T-helper 17 cell (primary cell): ENCODE measurements at regions not wholly inside any gene's neighbourhood (a gene's known extent, or its start where the extent isn't known, plus 50 kb on each side); places are given as distances from the start of the nearest gene placed in this dataset.
"Not testable (repeated sequence)": the region's sequence is repeated elsewhere in the genome, so short reads cannot be mapped to it uniquely, and the experiment has no call there.

Experiments used
- ATAC-seq: fragments of 150-1000 bp; cut with Tn5 transposase; 2 replicates; pipeline ENCODE4 v1.10.0; 2021; ENCODE audit warnings: mild to moderate bottlenecking, moderate library complexity
- DNase-seq, 3 donors: peaks; one replicate each; pipeline versions ENCODE4 v3.0.0 to v3.0.0-alpha.2; 2020 to 2021
- H3K9me3 ChIP-seq: one replicate; pipeline ENCODE4 v1.7.0; 2013; ENCODE audit warnings: low read length, mild to moderate bottlenecking; ENCODE audit not compliant: control insufficient read depth, poor library complexity, severe bottlenecking
- H3K27ac Mint-ChIP-seq: one replicate; pipeline ENCODE4 v1.8.0; 2022; ENCODE audit warnings: mild to moderate bottlenecking, moderate library complexity, mixed read lengths
- H3K27me3 Mint-ChIP-seq: one replicate; pipeline ENCODE4 v1.8.0; 2022; ENCODE audit warnings: mixed read lengths
- H3K36me3 Mint-ChIP-seq: one replicate; pipeline ENCODE4 v1.8.0; 2022; ENCODE audit warnings: low read depth, mixed read lengths
- H3K4me1 Mint-ChIP-seq: one replicate; pipeline ENCODE4 v1.8.0; 2022; ENCODE audit warnings: mild to moderate bottlenecking, mixed read lengths
- H3K4me3 Mint-ChIP-seq: one replicate; pipeline ENCODE4 v1.8.0; 2022; ENCODE audit warnings: mild to moderate bottlenecking, moderate library complexity, mixed read lengths

GRCh38 chr7:68399991-68400590, 1198.2 kb upstream of the AUTS2 start:
- Mint-ChIP-seq H3K4me1 (no peaks in the 10 kb centered on the region), H3K36me3 (no peaks in the 10 kb centered on the region), H3K27ac (no peak overlapping the region), H3K4me3 (no peak overlapping the region), H3K27me3 (no peaks in the 10 kb centered on the region)
- H3K9me3 ChIP-seq, result no peaks in the 10 kb centered on the region
- no peak for ATAC-seq
- DNase-seq, result no peak

DNA sequence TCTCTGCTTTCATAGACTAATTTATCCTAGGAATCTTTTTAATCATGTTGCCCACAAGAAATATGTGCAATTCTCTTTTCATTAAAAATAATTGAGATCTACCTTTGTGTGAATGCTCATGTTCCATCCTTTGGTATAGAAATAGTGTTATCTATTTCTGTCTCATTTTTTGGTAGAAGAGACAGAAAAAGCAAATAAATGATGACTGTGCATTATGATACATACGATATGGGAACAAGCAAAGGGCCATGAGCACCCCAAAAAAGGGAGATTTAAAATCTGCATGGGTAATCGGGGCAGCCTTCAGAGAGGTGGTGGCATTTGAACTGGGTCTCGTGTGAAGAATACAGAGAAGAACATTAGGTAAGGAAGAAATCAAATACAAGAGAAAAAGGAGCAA, 1197.5 kb upstream of the AUTS2 start:
- no peak for ATAC-seq
- H3K9me3 ChIP-seq, result no peaks in the 10 kb centered on the region
- DNase-seq, result no peak
- Mint-ChIP-seq H3K4me3 (no peak overlapping the region), H3K27me3 (no peaks in the 10 kb centered on the region), H3K27ac (no peak overlapping the region), H3K4me1 (no peaks in the 10 kb centered on the region), H3K36me3 (no peaks in the 10 kb centered on the region)

DNA sequence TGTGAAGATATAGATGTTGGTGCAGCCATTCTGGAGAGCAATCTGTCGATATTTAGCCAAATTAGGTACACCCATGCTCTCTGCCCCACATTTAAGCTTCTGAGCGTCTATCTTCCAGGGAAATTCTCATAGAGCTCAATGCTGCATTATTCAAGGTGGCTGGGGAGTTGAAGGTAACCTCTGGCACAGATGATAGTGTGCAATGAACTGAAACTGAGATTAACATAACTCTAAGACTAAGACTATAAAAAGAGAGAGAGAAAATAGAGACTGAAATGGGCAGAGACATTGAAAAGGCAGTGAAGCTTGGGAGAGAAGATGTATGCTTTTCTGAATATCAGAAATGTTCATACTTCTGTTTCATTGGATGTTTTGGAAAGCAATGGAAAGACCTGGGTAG, 1197.0 kb upstream of the AUTS2 start:
- ATAC-seq (no peak), DNase-seq (no peak)
- Mint-ChIP-seq H3K36me3 (no peaks in the 10 kb centered on the region), H3K27ac (no peak overlapping the region), H3K4me1 (no peaks in the 10 kb centered on the region), H3K27me3 (no peaks in the 10 kb centered on the region), H3K4me3 (no peak overlapping the region)
- no peaks in the 10 kb centered on the region for H3K9me3 ChIP-seq

- DNase-seq (no peak), ATAC-seq (no peak)
- no peak overlapping the region for H3K27ac Mint-ChIP-seq
- no peaks in the 10 kb centered on the region for H3K9me3 ChIP-seq
- no peaks in the 10 kb centered on the region for H3K27me3 Mint-ChIP-seq
- no peaks in the 10 kb centered on the region for H3K4me1 Mint-ChIP-seq
- no peak overlapping the region for H3K4me3 Mint-ChIP-seq
- no peaks in the 10 kb centered on the region for H3K36me3 Mint-ChIP-seq
These were observed 1191.8 kb upstream of the AUTS2 start for GRCh38 chr7:68406480-68406879.

GRCh38 chr7:68407460-68407859, 1190.8 kb upstream of the AUTS2 start:
- H3K4me1 Mint-ChIP-seq, result no peaks in the 10 kb centered on the region
- DNase-seq (no peak), ATAC-seq (no peak)
- H3K27me3 Mint-ChIP-seq, result no peaks in the 10 kb centered on the region
- no peaks in the 10 kb centered on the region for H3K36me3 Mint-ChIP-seq
- H3K27ac Mint-ChIP-seq, result no peak overlapping the region
- H3K9me3 ChIP-seq, result no peaks in the 10 kb centered on the region
- no peak overlapping the region for H3K4me3 Mint-ChIP-seq

GRCh38 chr7:68408873-68409272, 1189.4 kb upstream of the AUTS2 start:
- DNase-seq, result no peak
- H3K4me1 Mint-ChIP-seq, result no peaks in the 10 kb centered on the region
- H3K27ac Mint-ChIP-seq, result no peak overlapping the region
- H3K4me3 Mint-ChIP-seq, result no peak overlapping the region
- no peaks in the 10 kb centered on the region for H3K36me3 Mint-ChIP-seq
- no peaks in the 10 kb centered on the region for H3K9me3 ChIP-seq
- no peaks in the 10 kb centered on the region for H3K27me3 Mint-ChIP-seq
- no peak for ATAC-seq

DNA sequence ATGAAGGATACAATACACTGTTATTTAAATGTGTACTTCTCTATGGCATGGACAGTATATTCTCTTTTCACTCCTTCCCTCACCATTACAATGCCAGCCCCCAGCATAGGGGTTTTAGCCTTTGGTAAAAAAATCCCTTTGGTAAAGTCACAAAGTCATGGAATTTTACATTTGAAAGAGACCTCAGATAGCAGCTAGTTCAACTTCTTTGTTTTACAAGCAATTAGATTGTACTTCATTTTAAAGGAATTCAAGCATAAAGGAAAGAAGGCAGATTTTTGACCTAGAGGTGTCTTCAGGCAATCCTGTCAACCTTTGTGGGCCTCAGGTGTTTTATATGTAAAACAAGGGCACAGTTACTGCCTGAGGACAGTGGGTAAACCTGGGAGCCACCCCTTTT, 1188.4 kb upstream of the AUTS2 start:
- no peak overlapping the region for H3K4me3 Mint-ChIP-seq
- H3K27ac Mint-ChIP-seq, result no peak overlapping the region
- H3K36me3 Mint-ChIP-seq, result no peaks in the 10 kb centered on the region
- no peaks in the 10 kb centered on the region for H3K9me3 ChIP-seq
- DNase-seq, result no peak
- no peaks in the 10 kb centered on the region for H3K4me1 Mint-ChIP-seq
- ATAC-seq, result no peak
- H3K27me3 Mint-ChIP-seq, result no peaks in the 10 kb centered on the region

GRCh38 chr7:68410693-68411092, 1187.6 kb upstream of the AUTS2 start:
- not testable (repeated sequence) for ATAC-seq, DNase-seq, H3K36me3 Mint-ChIP-seq, H3K4me3 Mint-ChIP-seq, H3K4me1 Mint-ChIP-seq, H3K27me3 Mint-ChIP-seq, H3K9me3 ChIP-seq, H3K27ac Mint-ChIP-seq

GRCh38 chr7:68411742-68412141, 1186.5 kb upstream of the AUTS2 start:
- H3K27me3 Mint-ChIP-seq, result no peaks in the 10 kb centered on the region
- no peak for DNase-seq
- no peaks in the 10 kb centered on the region for H3K36me3 Mint-ChIP-seq
- H3K4me3 Mint-ChIP-seq, result no peak overlapping the region
- no peak overlapping the region for H3K27ac Mint-ChIP-seq
- H3K4me1 Mint-ChIP-seq, result no peaks in the 10 kb centered on the region
- H3K9me3 ChIP-seq, result no peaks in the 10 kb centered on the region
- ATAC-seq, result no peak

DNA sequence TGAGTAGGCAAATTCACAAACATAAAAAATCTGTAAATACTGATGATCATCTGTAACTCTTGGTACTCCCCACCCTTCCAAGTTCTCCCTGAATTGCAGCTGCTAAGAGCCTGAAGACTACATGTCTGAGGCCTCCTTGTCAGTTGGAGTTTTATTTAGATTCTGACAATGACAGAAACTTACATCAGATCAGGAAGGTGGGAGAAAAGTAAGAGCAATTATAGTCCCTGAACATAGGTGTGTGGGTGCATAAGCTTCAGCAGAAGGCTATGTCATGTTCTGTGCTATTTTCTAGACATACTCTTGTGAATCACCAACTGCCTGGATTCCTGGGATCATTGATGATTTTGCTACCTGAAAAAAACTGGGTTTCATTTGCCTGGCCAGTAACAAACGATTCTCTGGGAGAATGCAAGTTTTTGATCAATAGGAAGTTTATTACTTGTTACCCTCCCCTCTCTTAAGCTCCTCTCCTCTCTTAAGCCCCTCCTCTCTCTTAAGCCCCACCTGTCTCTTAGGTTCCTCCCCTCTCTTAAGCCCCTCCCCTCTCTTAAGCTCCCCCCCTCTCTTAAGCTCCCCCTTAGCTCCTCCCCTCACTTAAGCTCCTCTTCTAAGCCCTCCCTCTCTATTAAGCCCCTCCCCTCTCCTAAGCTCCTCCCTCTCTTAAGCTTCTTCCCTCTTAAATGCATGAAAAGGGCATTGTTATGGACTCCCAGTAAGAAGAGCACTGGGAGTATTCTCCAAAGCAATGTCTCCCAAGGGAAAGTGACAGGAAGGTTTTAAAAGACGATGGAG, 1183.4 kb upstream of the AUTS2 start:
- DNase-seq (no peak), ATAC-seq (no peak)

DNA sequence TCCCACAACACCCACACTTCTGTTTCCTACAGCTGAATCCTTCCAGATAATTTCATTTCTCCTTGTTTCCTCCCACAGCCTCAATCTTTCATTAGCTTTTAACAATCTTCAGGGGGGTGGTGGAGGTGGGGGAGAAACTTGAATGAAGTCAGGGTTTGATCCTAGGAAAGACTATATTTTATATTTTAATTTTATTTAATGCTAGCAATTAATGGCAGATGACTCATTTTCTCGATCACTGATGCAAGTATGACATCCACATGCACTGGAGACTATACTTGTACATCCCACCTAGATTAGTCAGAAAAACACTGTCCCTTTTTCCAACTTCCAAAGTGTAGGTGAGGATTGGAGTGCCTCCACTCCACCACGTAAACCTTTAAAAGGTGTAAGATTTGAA, 1181.3 kb upstream of the AUTS2 start:
- no peaks in the 10 kb centered on the region for H3K36me3 Mint-ChIP-seq
- ATAC-seq, result no peak
- no peak overlapping the region for H3K4me3 Mint-ChIP-seq
- no peaks in the 10 kb centered on the region for H3K4me1 Mint-ChIP-seq
- H3K27me3 Mint-ChIP-seq, result no peaks in the 10 kb centered on the region
- DNase-seq, result no peak
- H3K9me3 ChIP-seq, result no peaks in the 10 kb centered on the region
- no peak overlapping the region for H3K27ac Mint-ChIP-seq

More for the DNA sequence above, 1183.4 kb upstream of the AUTS2 start:
- H3K9me3 ChIP-seq, result no peaks in the 10 kb centered on the region
- Mint-ChIP-seq H3K27ac (no peak overlapping the region), H3K4me1 (no peaks in the 10 kb centered on the region), H3K27me3 (no peaks in the 10 kb centered on the region), H3K4me3 (no peak overlapping the region), H3K36me3 (no peaks in the 10 kb centered on the region)

GRCh38 chr7:68417659-68418058, 1180.6 kb upstream of the AUTS2 start:
- no peaks in the 10 kb centered on the region for H3K4me1 Mint-ChIP-seq
- DNase-seq (no peak), ATAC-seq (no peak)
- no peak overlapping the region for H3K4me3 Mint-ChIP-seq
- H3K36me3 Mint-ChIP-seq, result no peaks in the 10 kb centered on the region
- H3K27ac Mint-ChIP-seq, result no peak overlapping the region
- H3K27me3 Mint-ChIP-seq, result no peaks in the 10 kb centered on the region
- H3K9me3 ChIP-seq, result no peaks in the 10 kb centered on the region

GRCh38 chr7:68420342-68421192, 1177.7 kb upstream of the AUTS2 start:
- H3K4me1 Mint-ChIP-seq, result no peaks in the 10 kb centered on the region
- no peaks in the 10 kb centered on the region for H3K27me3 Mint-ChIP-seq
- no peak for ATAC-seq
- H3K36me3 Mint-ChIP-seq, result no peaks in the 10 kb centered on the region
- no peak overlapping the region for H3K4me3 Mint-ChIP-seq
- DNase-seq, result no peak
- no peaks in the 10 kb centered on the region for H3K9me3 ChIP-seq
- H3K27ac Mint-ChIP-seq, result no peak overlapping the region
